ENCODE measurements at regions not wholly inside any gene's neighbourhood (a gene's known extent, or its start where the extent isn't known, plus 50 kb on each side); places are given as distances from the start of the nearest gene placed in this dataset.

- H3K9ac ChIP-seq (ENCODE audit: insufficient read depth in 1 of 2, low read length in 2 of 2): no peak overlapping the region
- no peak for ATAC-seq (ENCODE audit: insufficient read depth, low FRiP score)
- no peaks in the 10 kb centered on the region for H3K9me3 ChIP-seq (ENCODE audit: control insufficient read depth in 4 of 4, insufficient read depth in 3 of 4, low read length in 3 of 4)
- H3K36me3 ChIP-seq (ENCODE audit: control insufficient read depth in 4 of 4, insufficient read depth in 4 of 4, low read length in 4 of 4): no peaks in the 10 kb centered on the region
- H3K4me1 ChIP-seq (ENCODE audit: control insufficient read depth in 5 of 5, insufficient read depth in 5 of 5, low read length in 5 of 5): peaks cover 0 to 25% (median 3%) of the 10 kb centered on the region in 5 donors
- 63 to 67% methylated on average over 4 of the region's 4 CpGs for WGBS, 2 donors
- TF ChIP-seq CTCF (IDR thresholded peaks at IDR 0.05; ENCODE audit: control extremely low read depth, extremely low read depth): no peak
- no peak overlapping the region for H3K27ac ChIP-seq (ENCODE audit: low read depth in 1 of 2, low read length in 1 of 2)
- H3K4me3 ChIP-seq: no peak overlapping the region
- peak in 2 of 3 donors; percentile 55 to 77 for DNase-seq
- H3K27me3 ChIP-seq (ENCODE audit: control insufficient read depth in 3 of 3, insufficient read depth in 3 of 3, low read length in 2 of 3): no peaks in the 10 kb centered on the region
These were observed 139.7 kb downstream of the SLITRK6 start for GRCh38 chr13:85659493-85659892.

- H3K27ac ChIP-seq (ENCODE audit: low read depth in 1 of 2, low read length in 1 of 2): no peak overlapping the region
- DNase-seq (no peak), ATAC-seq (ENCODE audit: insufficient read depth, low FRiP score) (no peak)
- H3K4me3 ChIP-seq: no peak overlapping the region
- no peak overlapping the region for H3K9ac ChIP-seq (ENCODE audit: insufficient read depth in 1 of 2, low read length in 2 of 2)
- no peaks in the 10 kb centered on the region for H3K27me3 ChIP-seq (ENCODE audit: control insufficient read depth in 3 of 3, insufficient read depth in 3 of 3, low read length in 2 of 3)
- no peaks in the 10 kb centered on the region for H3K9me3 ChIP-seq (ENCODE audit: control insufficient read depth in 4 of 4, insufficient read depth in 3 of 4, low read length in 3 of 4)
- no peaks in the 10 kb centered on the region for H3K36me3 ChIP-seq (ENCODE audit: control insufficient read depth in 4 of 4, insufficient read depth in 4 of 4, low read length in 4 of 4)
- no peak for TF ChIP-seq CTCF (IDR thresholded peaks at IDR 0.05; ENCODE audit: control extremely low read depth, extremely low read depth)
- H3K4me1 ChIP-seq (ENCODE audit: control insufficient read depth in 5 of 5, insufficient read depth in 5 of 5, low read length in 5 of 5): peaks cover 0 to 21% (median 3%) of the 10 kb centered on the region in 5 donors
These were observed 141.3 kb downstream of the SLITRK6 start for GRCh38 chr13:85657942-85658341.

GRCh38 chr13:85655040-85655439 lies 144.2 kb downstream of the SLITRK6 start:
- Histone ChIP-seq H3K27ac (ENCODE audit: low read depth in 1 of 2, low read length in 1 of 2) (no peak overlapping the region), H3K36me3 (ENCODE audit: control insufficient read depth in 4 of 4, insufficient read depth in 4 of 4, low read length in 4 of 4) (no peaks in the 10 kb centered on the region), H3K9me3 (ENCODE audit: control insufficient read depth in 4 of 4, insufficient read depth in 3 of 4, low read length in 3 of 4) (no peaks in the 10 kb centered on the region), H3K9ac (ENCODE audit: insufficient read depth in 1 of 2, low read length in 2 of 2) (no peak overlapping the region), H3K27me3 (ENCODE audit: control insufficient read depth in 3 of 3, insufficient read depth in 3 of 3, low read length in 2 of 3) (no peaks in the 10 kb centered on the region), H3K4me1 (ENCODE audit: control insufficient read depth in 5 of 5, insufficient read depth in 5 of 5, low read length in 5 of 5) (peaks cover 0 to 13% (median 0%) of the 10 kb centered on the region in 5 donors), H3K4me3 (no peak overlapping the region)
- WGBS, 2 donors: 58 to 81% methylated on average over 1 of the region's 1 CpG
- ATAC-seq (ENCODE audit: insufficient read depth, low FRiP score) (no peak), DNase-seq (no peak)
- TF ChIP-seq CTCF (IDR thresholded peaks at IDR 0.05; ENCODE audit: control extremely low read depth, extremely low read depth): no peak

GRCh38 chr13:85654227-85654626 lies 145.0 kb downstream of the SLITRK6 start:
- TF ChIP-seq CTCF (IDR thresholded peaks at IDR 0.05; ENCODE audit: control extremely low read depth, extremely low read depth): no peak
- DNase-seq (no peak), ATAC-seq (ENCODE audit: insufficient read depth, low FRiP score) (no peak)
- H3K27me3 ChIP-seq (ENCODE audit: control insufficient read depth in 3 of 3, insufficient read depth in 3 of 3, low read length in 2 of 3): no peaks in the 10 kb centered on the region
- H3K9me3 ChIP-seq (ENCODE audit: control insufficient read depth in 4 of 4, insufficient read depth in 3 of 4, low read length in 3 of 4): no peaks in the 10 kb centered on the region
- no peak overlapping the region for H3K9ac ChIP-seq (ENCODE audit: insufficient read depth in 1 of 2, low read length in 2 of 2)
- H3K27ac ChIP-seq (ENCODE audit: low read depth in 1 of 2, low read length in 1 of 2): no peak overlapping the region
- no peaks in the 10 kb centered on the region for H3K36me3 ChIP-seq (ENCODE audit: control insufficient read depth in 4 of 4, insufficient read depth in 4 of 4, low read length in 4 of 4)
- peaks cover 0 to 6% (median 0%) of the 10 kb centered on the region in 5 donors for H3K4me1 ChIP-seq (ENCODE audit: control insufficient read depth in 5 of 5, insufficient read depth in 5 of 5, low read length in 5 of 5)
- no peak overlapping the region for H3K4me3 ChIP-seq
- 37 to 54% methylated on average over 2 of the region's 2 CpGs for whole genome bisulfite sequencing, 2 donors

All from lung (tissue), 11 donors.